ENCODE measurements at regions not wholly inside any gene's neighbourhood (a gene's known extent, or its start where the extent isn't known, plus 50 kb on each side); places are given as distances from the start of the nearest gene placed in this dataset.

DNA sequence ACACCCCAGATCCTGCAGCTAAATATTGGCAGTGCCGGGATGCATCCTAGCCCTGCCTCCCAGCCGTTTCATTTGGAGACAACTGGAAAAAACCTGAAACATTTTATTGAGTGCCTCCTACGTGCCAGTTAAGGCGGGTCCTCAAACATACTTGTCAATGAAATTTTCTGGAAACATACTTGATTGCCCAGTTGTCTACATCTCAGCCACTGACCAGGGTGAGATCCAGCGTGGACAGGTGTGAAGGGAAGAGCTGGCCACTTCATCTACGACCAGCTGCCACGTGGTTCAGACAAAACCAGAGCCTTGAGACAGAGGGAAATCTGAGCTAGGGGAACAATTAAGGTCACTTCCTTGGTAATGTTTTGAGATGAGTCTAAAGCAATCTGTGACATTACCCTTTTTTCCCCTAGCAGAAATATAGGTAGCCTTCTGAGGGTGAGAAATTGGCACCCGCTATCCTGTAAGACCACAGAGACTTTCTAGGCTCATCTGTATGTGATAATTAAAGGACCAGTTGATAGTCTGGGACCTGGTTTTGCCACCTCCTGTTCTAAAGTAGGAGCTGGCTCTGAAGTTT is 116.3 kb upstream of the MTHFD1L start:
- Histone ChIP-seq H3K4me3 (no peak overlapping the region), H4K20me1 (replicated peaks; ENCODE audit: insufficient read depth) (no peaks in the 10 kb centered on the region), H3K4me2 (no peak overlapping the region), H3K4me1 (ENCODE audit: insufficient read depth) (peaks cover 11% of the 10 kb centered on the region), H2AFZ (no peak overlapping the region), H3K27me3 (ENCODE audit: insufficient read depth) (0 out of 2 replicates have a peak, but pooled peaks cover 6% of the 10 kb centered on the region), H3K9me2 (ENCODE audit: insufficient read depth) (no peaks in the 10 kb centered on the region), H3K79me2 (replicated peaks; ENCODE audit: insufficient read depth) (no peaks in the 10 kb centered on the region), H3K36me3 (ENCODE audit: insufficient read depth) (no peaks in the 10 kb centered on the region), H3K27ac (ENCODE audit: low read depth) (no peak overlapping the region), H3F3A (replicated peaks; ENCODE audit: low read depth) (no peaks in the 10 kb centered on the region)
- TF ChIP-seq NANOG (IDR thresholded peaks at IDR 0.05; ENCODE audit: borderline replicate concordance) (no peak), CREB1 (CRISPR knock-in tag; IDR thresholded peaks at IDR 0.05; ENCODE audit: low read depth) (no peak)
- Mint-ChIP-seq H3K4me3 (no peak overlapping the region), H3K27ac (no peak overlapping the region), H3K27me3 (ENCODE audit: insufficient read depth, low read depth, poor library complexity) (peaks cover 7% of the 10 kb centered on the region), H3K36me3 (ENCODE audit: low read depth) (no peaks in the 10 kb centered on the region), H3K9me3 (no peaks in the 10 kb centered on the region), H3K4me1 (peaks cover 10% of the 10 kb centered on the region)
- DNase-seq (ENCODE audit: low spot score) (no peak), ATAC-seq (no peak)

DNA sequence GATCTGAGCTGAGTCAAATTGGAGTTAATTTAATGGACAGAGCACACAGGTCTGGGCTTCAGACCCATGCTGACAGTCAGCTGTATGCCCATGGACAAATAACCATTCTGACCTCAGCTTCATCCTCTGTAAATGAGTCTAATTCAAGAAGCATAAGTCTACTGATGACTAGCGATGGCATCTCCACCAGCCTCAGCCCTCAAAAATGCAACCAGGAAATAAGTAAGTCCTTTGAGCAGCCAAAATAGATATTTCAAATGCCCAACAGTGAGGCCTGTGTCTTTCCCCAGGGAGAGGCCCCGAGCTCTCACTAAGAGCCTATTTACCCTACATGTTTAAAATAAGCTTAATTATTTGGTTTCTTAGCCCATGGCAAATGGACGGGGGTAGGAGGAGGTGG is 114.2 kb upstream of the MTHFD1L start:
- Mint-ChIP-seq H3K9me3 (no peaks in the 10 kb centered on the region), H3K4me1 (peaks cover 12% of the 10 kb centered on the region), H3K27me3 (ENCODE audit: insufficient read depth, low read depth, poor library complexity) (peaks cover 9% of the 10 kb centered on the region), H3K36me3 (ENCODE audit: low read depth) (no peaks in the 10 kb centered on the region), H3K4me3 (no peak overlapping the region), H3K27ac (no peak overlapping the region)
- DNase-seq (ENCODE audit: low spot score) (no peak), ATAC-seq (no peak)
- Histone ChIP-seq H3K79me2 (replicated peaks; ENCODE audit: insufficient read depth) (no peaks in the 10 kb centered on the region), H3K27me3 (ENCODE audit: insufficient read depth) (0 out of 2 replicates have a peak, but pooled peaks cover 6% of the 10 kb centered on the region), H3K36me3 (ENCODE audit: insufficient read depth) (no peaks in the 10 kb centered on the region), H3K4me1 (ENCODE audit: insufficient read depth) (peaks cover 13% of the 10 kb centered on the region), H4K20me1 (replicated peaks; ENCODE audit: insufficient read depth) (no peaks in the 10 kb centered on the region), H3K4me3 (no peak overlapping the region), H2AFZ (no peak overlapping the region), H3K27ac (ENCODE audit: low read depth) (no peak overlapping the region), H3F3A (replicated peaks; ENCODE audit: low read depth) (no peaks in the 10 kb centered on the region), H3K9me2 (ENCODE audit: insufficient read depth) (no peaks in the 10 kb centered on the region), H3K4me2 (no peak overlapping the region)
- TF ChIP-seq JUNB (IDR thresholded peaks at IDR 0.05; ENCODE audit: unreplicated experiment), result no peak
- TF ChIP-seq, protein P1, sequence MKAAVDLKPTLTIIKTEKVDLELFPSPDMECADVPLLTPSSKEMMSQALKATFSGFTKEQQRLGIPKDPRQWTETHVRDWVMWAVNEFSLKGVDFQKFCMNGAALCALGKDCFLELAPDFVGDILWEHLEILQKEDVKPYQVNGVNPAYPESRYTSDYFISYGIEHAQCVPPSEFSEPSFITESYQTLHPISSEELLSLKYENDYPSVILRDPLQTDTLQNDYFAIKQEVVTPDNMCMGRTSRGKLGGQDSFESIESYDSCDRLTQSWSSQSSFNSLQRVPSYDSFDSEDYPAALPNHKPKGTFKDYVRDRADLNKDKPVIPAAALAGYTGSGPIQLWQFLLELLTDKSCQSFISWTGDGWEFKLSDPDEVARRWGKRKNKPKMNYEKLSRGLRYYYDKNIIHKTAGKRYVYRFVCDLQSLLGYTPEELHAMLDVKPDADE (IDR thresholded peaks at IDR 0.05), result no peak
- TF ChIP-seq ZNF331 (CRISPR knock-in tag; IDR thresholded peaks at IDR 0.05; ENCODE audit: low read depth), result no peak
- TF ChIP-seq EZH2phosphoT487 (IDR thresholded peaks at IDR 0.05; ENCODE audit: unreplicated experiment), result no peak
- TF ChIP-seq, protein P2, sequence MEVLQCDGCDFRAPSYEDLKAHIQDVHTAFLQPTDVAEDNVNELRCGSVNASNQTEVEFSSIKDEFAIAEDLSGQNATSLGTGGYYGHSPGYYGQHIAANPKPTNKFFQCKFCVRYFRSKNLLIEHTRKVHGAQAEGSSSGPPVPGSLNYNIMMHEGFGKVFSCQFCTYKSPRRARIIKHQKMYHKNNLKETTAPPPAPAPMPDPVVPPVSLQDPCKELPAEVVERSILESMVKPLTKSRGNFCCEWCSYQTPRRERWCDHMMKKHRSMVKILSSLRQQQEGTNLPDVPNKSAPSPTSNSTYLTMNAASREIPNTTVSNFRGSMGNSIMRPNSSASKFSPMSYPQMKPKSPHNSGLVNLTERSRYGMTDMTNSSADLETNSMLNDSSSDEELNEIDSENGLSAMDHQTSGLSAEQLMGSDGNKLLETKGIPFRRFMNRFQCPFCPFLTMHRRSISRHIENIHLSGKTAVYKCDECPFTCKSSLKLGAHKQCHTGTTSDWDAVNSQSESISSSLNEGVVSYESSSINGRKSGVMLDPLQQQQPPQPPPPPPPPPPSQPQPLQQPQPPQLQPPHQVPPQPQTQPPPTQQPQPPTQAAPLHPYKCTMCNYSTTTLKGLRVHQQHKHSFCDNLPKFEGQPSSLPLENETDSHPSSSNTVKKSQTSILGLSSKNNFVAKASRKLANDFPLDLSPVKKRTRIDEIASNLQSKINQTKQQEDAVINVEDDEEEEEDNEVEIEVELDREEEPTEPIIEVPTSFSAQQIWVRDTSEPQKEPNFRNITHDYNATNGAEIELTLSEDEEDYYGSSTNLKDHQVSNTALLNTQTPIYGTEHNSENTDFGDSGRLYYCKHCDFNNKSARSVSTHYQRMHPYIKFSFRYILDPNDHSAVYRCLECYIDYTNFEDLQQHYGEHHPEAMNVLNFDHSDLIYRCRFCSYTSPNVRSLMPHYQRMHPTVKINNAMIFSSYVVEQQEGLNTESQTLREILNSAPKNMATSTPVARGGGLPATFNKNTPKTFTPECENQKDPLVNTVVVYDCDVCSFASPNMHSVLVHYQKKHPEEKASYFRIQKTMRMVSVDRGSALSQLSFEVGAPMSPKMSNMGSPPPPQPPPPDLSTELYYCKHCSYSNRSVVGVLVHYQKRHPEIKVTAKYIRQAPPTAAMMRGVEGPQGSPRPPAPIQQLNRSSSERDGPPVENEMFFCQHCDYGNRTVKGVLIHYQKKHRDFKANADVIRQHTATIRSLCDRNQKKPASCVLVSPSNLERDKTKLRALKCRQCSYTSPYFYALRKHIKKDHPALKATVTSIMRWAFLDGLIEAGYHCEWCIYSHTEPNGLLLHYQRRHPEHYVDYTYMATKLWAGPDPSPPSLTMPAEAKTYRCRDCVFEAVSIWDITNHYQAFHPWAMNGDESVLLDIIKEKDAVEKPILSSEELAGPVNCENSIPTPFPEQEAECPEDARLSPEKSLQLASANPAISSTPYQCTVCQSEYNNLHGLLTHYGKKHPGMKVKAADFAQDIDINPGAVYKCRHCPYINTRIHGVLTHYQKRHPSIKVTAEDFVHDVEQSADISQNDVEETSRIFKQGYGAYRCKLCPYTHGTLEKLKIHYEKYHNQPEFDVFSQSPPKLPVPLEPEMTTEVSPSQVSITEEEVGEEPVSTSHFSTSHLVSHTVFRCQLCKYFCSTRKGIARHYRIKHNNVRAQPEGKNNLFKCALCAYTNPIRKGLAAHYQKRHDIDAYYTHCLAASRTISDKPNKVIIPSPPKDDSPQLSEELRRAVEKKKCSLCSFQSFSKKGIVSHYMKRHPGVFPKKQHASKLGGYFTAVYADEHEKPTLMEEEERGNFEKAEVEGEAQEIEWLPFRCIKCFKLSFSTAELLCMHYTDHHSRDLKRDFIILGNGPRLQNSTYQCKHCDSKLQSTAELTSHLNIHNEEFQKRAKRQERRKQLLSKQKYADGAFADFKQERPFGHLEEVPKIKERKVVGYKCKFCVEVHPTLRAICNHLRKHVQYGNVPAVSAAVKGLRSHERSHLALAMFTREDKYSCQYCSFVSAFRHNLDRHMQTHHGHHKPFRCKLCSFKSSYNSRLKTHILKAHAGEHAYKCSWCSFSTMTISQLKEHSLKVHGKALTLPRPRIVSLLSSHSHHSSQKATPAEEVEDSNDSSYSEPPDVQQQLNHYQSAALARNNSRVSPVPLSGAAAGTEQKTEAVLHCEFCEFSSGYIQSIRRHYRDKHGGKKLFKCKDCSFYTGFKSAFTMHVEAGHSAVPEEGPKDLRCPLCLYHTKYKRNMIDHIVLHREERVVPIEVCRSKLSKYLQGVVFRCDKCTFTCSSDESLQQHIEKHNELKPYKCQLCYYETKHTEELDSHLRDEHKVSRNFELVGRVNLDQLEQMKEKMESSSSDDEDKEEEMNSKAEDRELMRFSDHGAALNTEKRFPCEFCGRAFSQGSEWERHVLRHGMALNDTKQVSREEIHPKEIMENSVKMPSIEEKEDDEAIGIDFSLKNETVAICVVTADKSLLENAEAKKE (CRISPR knock-in tag; IDR thresholded peaks at IDR 0.05), result no peak
- TF ChIP-seq CREB1 (CRISPR knock-in tag; IDR thresholded peaks at IDR 0.05; ENCODE audit: low read depth), result no peak
- TF ChIP-seq POLR2AphosphoS5 (IDR thresholded peaks at IDR 0.05; ENCODE audit: low read depth), result no peak
- no peak for TF ChIP-seq STAT1 (IDR thresholded peaks at IDR 0.05; ENCODE audit: unreplicated experiment)
- TF ChIP-seq ZNF114 (CRISPR knock-in tag; IDR thresholded peaks at IDR 0.05), result no peak
- TF ChIP-seq, protein P3, sequence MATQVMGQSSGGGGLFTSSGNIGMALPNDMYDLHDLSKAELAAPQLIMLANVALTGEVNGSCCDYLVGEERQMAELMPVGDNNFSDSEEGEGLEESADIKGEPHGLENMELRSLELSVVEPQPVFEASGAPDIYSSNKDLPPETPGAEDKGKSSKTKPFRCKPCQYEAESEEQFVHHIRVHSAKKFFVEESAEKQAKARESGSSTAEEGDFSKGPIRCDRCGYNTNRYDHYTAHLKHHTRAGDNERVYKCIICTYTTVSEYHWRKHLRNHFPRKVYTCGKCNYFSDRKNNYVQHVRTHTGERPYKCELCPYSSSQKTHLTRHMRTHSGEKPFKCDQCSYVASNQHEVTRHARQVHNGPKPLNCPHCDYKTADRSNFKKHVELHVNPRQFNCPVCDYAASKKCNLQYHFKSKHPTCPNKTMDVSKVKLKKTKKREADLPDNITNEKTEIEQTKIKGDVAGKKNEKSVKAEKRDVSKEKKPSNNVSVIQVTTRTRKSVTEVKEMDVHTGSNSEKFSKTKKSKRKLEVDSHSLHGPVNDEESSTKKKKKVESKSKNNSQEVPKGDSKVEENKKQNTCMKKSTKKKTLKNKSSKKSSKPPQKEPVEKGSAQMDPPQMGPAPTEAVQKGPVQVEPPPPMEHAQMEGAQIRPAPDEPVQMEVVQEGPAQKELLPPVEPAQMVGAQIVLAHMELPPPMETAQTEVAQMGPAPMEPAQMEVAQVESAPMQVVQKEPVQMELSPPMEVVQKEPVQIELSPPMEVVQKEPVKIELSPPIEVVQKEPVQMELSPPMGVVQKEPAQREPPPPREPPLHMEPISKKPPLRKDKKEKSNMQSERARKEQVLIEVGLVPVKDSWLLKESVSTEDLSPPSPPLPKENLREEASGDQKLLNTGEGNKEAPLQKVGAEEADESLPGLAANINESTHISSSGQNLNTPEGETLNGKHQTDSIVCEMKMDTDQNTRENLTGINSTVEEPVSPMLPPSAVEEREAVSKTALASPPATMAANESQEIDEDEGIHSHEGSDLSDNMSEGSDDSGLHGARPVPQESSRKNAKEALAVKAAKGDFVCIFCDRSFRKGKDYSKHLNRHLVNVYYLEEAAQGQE (IDR thresholded peaks at IDR 0.05; ENCODE audit: unreplicated experiment), result no peak
- no peak for TF ChIP-seq NANOG (IDR thresholded peaks at IDR 0.05; ENCODE audit: borderline replicate concordance)
- no peak for TF ChIP-seq EZH2 (IDR thresholded peaks at IDR 0.05; ENCODE audit: low read depth, unreplicated experiment)
